ENCODE measurements at regions not wholly inside any gene's neighbourhood (a gene's known extent, or its start where the extent isn't known, plus 50 kb on each side); places are given as distances from the start of the nearest gene placed in this dataset.

DNA sequence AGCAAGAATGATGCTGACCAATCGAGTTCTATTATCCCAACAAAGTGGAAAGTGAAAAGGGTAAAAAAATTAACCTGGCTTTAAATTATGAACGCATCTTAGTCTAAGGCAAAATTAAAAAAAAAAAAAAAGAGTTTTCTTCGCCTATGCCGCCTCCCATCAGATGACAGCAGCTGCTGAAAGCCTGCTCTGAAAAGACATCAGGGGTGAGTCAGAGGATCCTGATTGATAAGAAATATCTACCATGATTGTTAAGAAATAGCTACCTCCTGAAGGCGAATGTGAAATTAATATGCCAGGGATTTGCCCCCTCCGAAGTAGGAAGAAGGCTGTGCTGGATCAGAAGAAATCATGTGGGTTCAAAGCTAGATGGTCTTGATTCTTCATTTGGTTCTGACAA, 216.8 kb upstream of the C1orf87 start:
- no peak overlapping the region for H3K4me2 ChIP-seq (ENCODE audit: low read length)
- H3K9me3 ChIP-seq (ENCODE audit: control insufficient read depth, insufficient read depth, low read length) = no peaks in the 10 kb centered on the region
- H4K20me1 ChIP-seq (ENCODE audit: control insufficient read depth, insufficient read depth, low read depth, low read length) = no peaks in the 10 kb centered on the region
- TF ChIP-seq, protein P1, sequence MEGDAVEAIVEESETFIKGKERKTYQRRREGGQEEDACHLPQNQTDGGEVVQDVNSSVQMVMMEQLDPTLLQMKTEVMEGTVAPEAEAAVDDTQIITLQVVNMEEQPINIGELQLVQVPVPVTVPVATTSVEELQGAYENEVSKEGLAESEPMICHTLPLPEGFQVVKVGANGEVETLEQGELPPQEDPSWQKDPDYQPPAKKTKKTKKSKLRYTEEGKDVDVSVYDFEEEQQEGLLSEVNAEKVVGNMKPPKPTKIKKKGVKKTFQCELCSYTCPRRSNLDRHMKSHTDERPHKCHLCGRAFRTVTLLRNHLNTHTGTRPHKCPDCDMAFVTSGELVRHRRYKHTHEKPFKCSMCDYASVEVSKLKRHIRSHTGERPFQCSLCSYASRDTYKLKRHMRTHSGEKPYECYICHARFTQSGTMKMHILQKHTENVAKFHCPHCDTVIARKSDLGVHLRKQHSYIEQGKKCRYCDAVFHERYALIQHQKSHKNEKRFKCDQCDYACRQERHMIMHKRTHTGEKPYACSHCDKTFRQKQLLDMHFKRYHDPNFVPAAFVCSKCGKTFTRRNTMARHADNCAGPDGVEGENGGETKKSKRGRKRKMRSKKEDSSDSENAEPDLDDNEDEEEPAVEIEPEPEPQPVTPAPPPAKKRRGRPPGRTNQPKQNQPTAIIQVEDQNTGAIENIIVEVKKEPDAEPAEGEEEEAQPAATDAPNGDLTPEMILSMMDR (IDR thresholded peaks at IDR 0.05; ENCODE audit: low read depth, low read length, poor library complexity, severe bottlenecking) = no peak
- TF ChIP-seq EZH2phosphoT487 (IDR thresholded peaks at IDR 0.05; ENCODE audit: borderline replicate concordance, low read length) = no peak
- H3K36me3 ChIP-seq (ENCODE audit: control insufficient read depth, low read length) = no peaks in the 10 kb centered on the region
- H3K9me2 ChIP-seq (replicated peaks; ENCODE audit: control insufficient read depth, low read length) = no peaks in the 10 kb centered on the region
- H3K27ac ChIP-seq (ENCODE audit: low read depth, low read length) = no peak overlapping the region
- H3F3A ChIP-seq (ENCODE audit: control insufficient read depth, insufficient read depth) = no peaks in the 10 kb centered on the region
- H3K4me3 ChIP-seq (ENCODE audit: low read length) = no peak overlapping the region
- H3K27me3 ChIP-seq (ENCODE audit: control insufficient read depth, low read length) = no peaks in the 10 kb centered on the region
- H3K4me1 ChIP-seq (ENCODE audit: control insufficient read depth, low read length) = no peaks in the 10 kb centered on the region
- no peaks in the 10 kb centered on the region for H3K79me2 ChIP-seq (ENCODE audit: control insufficient read depth, low read length)

DNA sequence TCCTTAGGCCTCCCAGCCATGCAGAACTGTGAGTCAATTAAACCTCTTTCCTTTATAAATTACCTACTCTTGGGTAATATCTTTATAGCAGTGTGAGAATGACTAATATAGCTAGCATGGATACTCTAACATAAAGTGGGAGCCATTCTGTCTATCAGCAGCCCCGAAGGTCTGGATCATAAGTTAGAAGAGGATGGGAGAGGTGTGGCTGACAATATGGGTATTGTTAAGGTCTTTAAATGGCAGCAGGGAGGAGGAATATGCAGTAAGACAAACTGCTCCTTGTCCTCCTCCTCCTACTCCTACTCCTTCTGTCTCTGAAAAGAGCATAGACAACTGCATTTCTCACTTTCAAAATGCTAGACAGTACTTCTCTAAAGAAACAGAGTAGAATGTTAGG, 214.0 kb upstream of the C1orf87 start:
- Histone ChIP-seq H3K27ac (ENCODE audit: low read depth, low read length) (no peak overlapping the region), H3K36me3 (ENCODE audit: control insufficient read depth, low read length) (no peaks in the 10 kb centered on the region), H4K20me1 (ENCODE audit: control insufficient read depth, insufficient read depth, low read depth, low read length) (no peaks in the 10 kb centered on the region), H3K4me1 (ENCODE audit: control insufficient read depth, low read length) (no peaks in the 10 kb centered on the region), H3K9me3 (ENCODE audit: control insufficient read depth, insufficient read depth, low read length) (no peaks in the 10 kb centered on the region), H3K27me3 (ENCODE audit: control insufficient read depth, low read length) (no peaks in the 10 kb centered on the region), H3K79me2 (ENCODE audit: control insufficient read depth, low read length) (no peaks in the 10 kb centered on the region), H3F3A (ENCODE audit: control insufficient read depth, insufficient read depth) (no peaks in the 10 kb centered on the region), H3K4me2 (ENCODE audit: low read length) (no peak overlapping the region), H3K9me2 (replicated peaks; ENCODE audit: control insufficient read depth, low read length) (no peaks in the 10 kb centered on the region), H3K4me3 (ENCODE audit: low read length) (no peak overlapping the region)
- TF ChIP-seq, protein P1 (IDR thresholded peaks at IDR 0.05; ENCODE audit: low read depth, low read length, poor library complexity, severe bottlenecking) = no peak
- TF ChIP-seq EZH2phosphoT487 (IDR thresholded peaks at IDR 0.05; ENCODE audit: borderline replicate concordance, low read length) = no peak

DNA sequence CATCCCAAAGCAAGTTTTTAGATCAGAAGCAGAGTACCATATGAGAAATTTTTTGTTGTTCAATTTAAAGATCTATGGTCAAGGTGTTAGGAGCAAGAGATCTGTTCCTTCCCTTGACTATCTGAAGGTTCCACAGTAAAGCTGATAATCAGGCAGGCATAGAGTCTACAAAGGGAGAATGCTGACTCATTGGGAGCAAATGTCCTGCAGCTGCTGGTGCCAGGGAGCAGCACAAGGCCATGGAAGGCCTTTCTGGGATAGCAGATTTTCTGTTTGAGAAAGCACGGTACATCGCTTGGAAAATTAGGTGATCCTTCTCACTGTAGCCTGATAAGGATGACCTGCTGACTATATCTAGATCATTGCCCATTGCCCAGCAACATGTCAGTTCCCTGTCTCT, 210.1 kb upstream of the C1orf87 start:
- H3K27ac ChIP-seq (ENCODE audit: low read depth, low read length) = no peak overlapping the region

More for the DNA sequence above, 210.1 kb upstream of the C1orf87 start:
- TF ChIP-seq EZH2phosphoT487 (IDR thresholded peaks at IDR 0.05; ENCODE audit: borderline replicate concordance, low read length) = no peak
- TF ChIP-seq, protein P1 (IDR thresholded peaks at IDR 0.05; ENCODE audit: low read depth, low read length, poor library complexity, severe bottlenecking) = no peak
- Histone ChIP-seq H3K4me3 (ENCODE audit: low read length) (no peak overlapping the region), H3K27me3 (ENCODE audit: control insufficient read depth, low read length) (no peaks in the 10 kb centered on the region), H3K79me2 (ENCODE audit: control insufficient read depth, low read length) (no peaks in the 10 kb centered on the region), H4K20me1 (ENCODE audit: control insufficient read depth, insufficient read depth, low read depth, low read length) (no peaks in the 10 kb centered on the region), H3K4me2 (ENCODE audit: low read length) (no peak overlapping the region), H3K4me1 (ENCODE audit: control insufficient read depth, low read length) (peaks cover 12% of the 10 kb centered on the region), H3K36me3 (ENCODE audit: control insufficient read depth, low read length) (no peaks in the 10 kb centered on the region), H3F3A (ENCODE audit: control insufficient read depth, insufficient read depth) (no peaks in the 10 kb centered on the region), H3K9me3 (ENCODE audit: control insufficient read depth, insufficient read depth, low read length) (no peaks in the 10 kb centered on the region), H3K9me2 (replicated peaks; ENCODE audit: control insufficient read depth, low read length) (no peaks in the 10 kb centered on the region)

Measured in DOHH2 (cell line).